Myocyte (in vitro differentiated cells): ENCODE measurements at regions not wholly inside any gene's neighbourhood (a gene's known extent, or its start where the extent isn't known, plus 50 kb on each side); places are given as distances from the start of the nearest gene placed in this dataset.
"Not testable (repeated sequence)": the region's sequence is repeated elsewhere in the genome, so short reads cannot be mapped to it uniquely, and the experiment has no call there.

Source experiments
- DNase-seq: peaks from one replicate; pipeline ENCODE4 v3.0.0-alpha.2; 2012; ENCODE audit warnings: low read depth

DNA sequence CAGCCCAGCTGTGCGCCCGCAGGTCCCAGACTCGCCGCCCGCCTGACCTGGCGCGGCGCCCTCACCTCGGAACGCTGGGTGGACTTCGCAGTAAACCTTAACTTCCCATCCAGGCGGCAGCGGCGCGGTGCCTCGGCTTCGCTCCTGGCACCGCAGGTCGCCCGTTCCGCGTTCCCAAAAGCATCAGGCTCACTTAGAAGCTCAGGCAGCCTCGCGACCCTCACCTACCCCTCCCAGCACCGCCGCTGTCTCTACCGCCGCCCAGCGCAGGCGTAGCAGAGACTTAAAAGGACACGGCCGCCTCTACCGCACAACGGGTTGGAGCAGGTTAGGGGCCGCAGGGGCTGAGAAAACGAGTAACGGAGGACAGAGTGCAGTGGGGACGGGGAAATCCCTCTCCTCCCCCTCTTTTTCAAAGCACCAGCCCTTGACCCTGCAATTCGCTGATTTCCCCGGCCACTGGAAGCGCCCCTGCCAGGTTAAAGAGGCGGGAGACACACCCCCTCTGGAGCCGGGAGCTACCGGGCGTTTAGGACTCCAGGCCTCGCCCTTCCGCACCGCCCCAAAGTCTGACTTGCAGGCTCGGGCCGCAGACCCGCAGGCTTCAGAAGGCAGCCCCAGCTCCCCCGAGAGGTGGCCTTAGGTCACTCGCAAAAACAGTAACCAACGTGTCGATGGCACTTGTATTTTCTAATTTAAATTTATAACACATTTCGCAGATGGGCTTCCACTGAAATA, 328.5 kb downstream of the FAM72C start:
- no peak for DNase-seq

DNA sequence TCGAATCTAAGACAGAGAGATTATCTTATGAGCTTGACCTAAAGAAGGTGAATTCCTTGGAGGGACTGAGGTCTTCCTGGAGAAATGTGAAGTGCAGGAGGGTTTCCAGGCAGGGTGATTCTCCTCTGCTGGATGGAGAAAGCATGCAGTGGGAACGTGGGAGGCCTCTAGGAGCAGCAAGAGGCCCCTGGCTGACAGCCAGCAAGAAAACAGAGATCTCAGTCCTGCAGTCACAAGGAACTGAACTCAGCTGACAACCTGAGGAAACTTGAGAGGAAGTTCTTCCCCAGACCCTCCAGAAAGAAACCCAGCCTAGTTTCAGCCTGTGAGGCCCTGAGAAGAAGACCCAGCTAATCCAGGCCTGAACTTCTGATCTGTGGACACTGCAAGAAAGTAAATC, 345.9 kb downstream of the FAM72C start:
- DNase-seq: no peak

DNA sequence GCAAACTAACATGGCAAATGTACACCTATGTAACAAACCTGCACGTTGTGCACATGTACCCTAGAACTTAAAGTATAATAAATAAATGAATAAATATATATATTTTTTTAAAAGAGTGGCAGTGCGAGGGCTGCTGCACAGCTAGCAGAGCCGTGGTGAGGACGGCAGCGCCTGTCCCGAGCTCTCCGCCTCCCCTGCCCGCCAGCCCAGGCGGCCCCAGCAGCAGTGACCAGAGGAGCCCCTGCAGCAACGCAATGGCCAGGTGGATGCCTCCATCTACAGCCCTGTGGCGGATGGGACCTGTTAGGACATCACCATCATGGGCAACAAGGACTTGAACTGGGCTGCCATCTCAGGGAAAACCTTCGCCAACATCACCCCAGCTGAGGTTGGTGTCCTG, 351.9 kb downstream of the FAM72C start:
- DNase-seq: no peak

DNA sequence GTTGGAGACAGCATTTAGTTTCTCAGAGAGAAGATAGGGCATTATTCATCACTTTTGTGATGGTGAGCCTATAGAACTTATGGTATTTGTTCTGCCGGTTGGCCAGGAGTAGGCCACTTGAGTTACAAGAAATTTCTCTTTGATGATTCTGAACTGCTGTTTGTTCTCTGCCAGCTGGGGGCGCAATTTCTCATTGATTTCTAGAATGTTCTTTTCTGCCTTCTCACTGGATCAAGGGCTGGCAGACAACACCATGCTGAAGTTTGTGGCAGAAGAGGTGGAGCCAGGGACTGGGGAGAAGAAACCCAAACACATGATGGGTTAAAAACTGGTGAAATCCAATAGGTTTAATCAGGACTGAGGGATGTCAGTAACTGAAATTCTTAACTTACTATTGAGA, 360.6 kb downstream of the FAM72C start:
- DNase-seq: no peak

DNA sequence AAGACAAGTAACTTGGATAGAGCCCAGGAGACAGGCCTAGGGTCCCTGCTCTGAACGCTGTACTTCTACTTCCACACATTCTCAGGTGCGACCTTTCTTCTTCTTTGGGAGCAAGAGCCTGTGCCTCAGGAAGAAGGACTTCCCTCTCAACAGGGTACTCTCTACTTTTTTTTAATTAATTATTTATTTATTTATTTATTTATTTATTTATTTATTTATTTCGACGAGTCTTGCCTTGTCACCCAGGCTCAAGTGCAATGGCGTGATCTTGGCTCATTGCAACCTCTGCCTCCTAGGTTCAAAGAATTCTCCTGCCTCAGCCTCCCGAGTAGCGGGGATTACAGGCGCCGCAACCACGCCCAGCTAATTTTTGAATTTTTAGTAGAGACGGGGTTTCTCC, 361.6 kb downstream of the FAM72C start:
- no peak for DNase-seq

DNA sequence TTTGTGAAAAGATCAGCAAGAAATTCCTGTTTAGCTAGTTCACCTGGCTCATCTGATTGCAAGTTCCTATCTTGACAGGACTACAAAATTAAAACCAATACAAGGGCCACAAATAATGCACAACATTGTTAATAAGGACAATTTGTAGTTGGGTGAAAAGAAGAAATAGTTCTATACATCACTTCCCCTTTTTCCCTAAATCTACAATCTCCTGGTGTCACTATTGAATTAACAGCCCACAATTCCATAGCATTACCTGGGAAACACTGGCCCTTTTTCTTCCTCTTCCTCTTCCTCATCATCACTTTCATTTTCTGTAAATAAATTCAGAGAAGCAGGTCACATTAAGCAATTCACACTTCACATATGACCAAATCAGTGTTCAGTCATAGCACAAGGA, 366.9 kb downstream of the FAM72C start:
- no peak for DNase-seq

DNA sequence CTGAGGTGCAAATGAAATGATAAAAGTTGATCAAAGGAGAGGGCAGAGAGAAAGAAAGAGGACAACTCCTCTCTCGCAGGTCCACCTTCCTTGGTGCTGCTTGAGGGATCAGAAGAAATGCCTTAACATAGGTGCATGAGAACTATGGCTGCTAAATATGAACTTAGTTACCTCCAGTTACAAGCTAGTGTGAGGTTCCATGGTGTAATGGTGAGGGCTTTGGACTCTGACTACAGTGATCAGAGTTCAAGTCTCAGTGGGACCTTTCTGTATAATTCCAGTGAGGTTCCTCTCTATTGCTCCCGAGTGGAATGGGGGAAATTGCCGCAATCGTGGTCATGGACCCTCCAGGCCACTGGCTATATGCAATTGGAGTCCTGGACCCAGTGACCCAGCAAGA, 387.3 kb downstream of the FAM72C start:
- no peak for DNase-seq

DNA sequence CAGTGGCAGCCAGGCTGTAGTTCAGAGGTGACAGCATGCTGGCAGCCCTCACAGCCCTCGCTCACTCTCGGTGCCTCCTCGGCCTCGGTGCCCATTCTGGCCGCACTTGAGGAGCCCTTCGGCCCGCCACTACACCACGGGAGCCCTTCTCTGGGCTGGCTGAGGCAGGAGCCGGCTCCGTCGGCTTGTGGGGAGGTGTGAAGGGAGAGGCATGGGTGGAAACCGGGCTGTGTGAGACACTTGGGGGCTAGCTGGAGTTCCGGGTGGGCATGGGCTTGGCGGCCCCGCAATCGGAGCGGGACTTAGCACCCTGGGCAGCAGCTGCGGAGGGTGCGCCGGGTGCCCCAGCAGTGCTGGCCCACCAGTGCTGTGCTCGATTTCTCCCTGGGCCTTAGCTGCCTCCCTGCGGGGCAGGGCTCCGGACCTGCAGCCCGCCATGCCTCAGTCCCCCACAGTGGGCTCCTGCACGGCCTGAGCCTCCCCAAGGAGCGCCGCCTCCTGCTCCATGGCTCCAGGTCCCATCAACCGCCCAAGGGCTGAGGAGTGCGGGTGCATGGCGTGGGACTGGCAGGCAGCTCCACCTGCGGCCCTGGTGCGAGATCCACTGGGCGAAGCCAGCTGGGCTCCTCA, 396.8 kb downstream of the FAM72C start:
- DNase-seq: no peak

DNA sequence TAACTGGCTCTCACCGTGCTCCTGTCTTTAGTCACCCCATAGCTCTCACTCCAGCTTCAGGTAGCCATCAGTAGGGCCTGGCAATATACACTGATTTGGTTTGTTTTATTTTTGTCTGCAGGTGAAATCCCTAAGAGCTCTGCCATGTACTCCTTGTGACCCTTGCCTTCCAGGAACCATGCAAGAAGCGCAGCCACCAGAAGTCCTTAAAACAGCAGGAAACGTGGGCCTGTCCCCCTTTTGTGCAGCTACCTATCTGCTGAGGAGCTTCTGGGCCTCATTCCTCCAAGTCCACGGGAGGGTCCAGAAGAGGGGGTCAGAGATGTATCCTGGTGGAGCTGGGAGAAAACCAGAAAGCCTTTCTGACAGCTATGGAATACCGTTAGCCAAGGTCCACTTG, 399.1 kb downstream of the FAM72C start:
- DNase-seq: not testable (repeated sequence)

DNA sequence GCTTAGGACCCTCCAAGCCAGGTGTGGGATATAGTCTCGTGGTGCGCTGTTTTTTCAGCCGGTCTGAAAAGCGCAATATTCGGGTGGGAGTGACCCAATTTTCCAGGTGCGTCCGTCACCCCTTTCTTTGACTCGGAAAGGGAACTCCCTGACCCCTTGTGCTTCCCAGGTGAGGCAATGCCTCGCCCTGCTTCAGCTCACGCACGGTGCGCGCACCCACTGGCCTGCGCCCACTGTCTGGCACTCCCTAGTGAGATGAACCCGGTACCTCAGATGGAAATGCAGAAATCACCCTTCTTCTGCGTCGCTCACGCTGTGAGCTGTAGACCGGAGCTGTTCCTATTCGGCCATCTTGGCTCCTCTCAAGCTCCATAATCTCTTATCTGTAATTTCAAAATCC, 408.0 kb downstream of the FAM72C start:
- DNase-seq: not testable (repeated sequence)

DNA sequence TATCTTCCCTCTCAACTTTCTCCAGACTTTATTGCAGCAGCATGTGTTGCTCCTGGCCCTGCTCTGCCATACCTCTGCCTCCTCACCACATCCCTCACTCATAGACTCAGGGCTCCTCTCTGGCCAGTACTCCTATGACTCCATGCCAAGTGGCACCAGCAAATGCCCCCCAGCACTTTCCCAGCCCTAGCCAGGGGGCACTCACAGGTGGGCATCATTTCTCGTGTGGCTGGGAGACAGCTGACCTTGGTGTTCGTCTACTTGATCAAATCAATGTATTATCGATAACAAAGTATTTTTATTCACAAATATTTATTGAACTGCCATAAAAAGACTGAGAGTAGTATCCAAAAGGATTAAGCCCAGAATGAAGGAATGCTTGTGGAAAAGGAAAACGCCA, 418.2 kb downstream of the FAM72C start:
- DNase-seq: no peak

DNA sequence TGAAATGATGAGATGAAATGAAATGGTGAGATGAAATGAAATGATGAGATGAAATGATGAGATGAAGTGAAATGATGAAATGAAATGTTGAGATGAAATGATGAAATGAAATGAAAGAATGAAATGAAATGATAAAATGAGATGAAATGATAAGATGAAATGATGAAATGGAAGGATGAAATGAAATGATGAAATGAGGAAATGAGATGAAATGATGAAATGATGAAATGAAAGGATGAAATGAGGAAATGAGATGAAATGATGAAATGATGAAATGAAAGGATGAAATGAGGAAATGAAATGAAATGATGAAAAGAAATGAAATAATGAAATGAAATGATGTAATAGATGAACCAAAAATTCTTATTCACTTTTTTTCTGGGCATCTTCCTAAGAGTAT, 467.1 kb downstream of the FAM72C start:
- not testable (repeated sequence) for DNase-seq

DNA sequence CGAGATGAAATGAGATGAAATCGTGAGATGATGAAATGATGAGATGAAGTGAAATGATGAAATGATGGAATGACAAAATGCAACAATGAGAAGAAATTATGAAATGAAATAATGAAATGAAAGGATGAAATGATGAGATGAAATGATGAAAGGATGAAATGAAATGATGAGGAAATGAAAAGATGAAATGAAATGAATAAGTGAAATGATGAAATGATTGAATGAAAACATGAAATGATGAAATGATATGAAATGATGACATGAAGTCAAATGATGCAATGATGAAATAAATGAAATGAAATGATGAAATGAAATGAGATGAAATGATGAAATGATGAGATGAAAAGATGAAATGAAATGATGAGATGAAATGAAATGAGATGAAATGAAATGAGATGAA, 467.7 kb downstream of the FAM72C start:
- DNase-seq: not testable (repeated sequence)

DNA sequence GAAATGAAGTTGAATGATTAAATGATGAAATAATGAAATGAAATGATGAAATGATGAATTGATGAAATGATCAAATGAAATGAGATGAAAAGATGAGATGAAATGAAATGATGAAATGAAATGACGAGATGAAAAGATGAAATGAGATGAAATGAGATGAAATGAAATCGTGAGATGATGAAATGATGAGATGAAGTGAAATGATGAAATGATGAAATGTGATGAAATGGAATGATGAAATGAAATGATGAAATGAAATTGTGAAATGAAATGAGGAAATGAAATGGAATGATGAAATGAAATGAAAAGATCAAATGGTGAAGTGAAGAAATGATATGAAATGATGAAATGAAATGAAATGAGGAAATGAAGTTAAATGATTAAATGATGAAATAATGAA, 468.7 kb downstream of the FAM72C start:
- DNase-seq: not testable (repeated sequence)

DNA sequence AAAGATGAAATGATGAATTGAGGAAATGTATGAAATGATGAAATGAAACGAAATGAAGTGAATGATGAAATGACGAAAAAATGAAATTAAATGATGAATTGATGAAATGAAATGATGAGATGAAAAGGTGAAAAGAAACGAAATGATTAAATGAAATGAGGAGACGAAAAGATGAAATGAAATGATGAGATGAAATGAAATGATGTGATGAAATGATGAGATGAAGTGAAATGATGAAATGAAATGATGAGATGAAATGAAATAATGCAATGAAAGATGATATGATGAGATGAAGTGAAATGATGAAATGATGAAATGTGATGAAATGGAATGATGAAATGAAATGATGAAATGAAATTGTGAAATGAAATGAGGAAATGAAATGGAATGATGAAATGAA, 469.7 kb downstream of the FAM72C start:
- not testable (repeated sequence) for DNase-seq

DNA sequence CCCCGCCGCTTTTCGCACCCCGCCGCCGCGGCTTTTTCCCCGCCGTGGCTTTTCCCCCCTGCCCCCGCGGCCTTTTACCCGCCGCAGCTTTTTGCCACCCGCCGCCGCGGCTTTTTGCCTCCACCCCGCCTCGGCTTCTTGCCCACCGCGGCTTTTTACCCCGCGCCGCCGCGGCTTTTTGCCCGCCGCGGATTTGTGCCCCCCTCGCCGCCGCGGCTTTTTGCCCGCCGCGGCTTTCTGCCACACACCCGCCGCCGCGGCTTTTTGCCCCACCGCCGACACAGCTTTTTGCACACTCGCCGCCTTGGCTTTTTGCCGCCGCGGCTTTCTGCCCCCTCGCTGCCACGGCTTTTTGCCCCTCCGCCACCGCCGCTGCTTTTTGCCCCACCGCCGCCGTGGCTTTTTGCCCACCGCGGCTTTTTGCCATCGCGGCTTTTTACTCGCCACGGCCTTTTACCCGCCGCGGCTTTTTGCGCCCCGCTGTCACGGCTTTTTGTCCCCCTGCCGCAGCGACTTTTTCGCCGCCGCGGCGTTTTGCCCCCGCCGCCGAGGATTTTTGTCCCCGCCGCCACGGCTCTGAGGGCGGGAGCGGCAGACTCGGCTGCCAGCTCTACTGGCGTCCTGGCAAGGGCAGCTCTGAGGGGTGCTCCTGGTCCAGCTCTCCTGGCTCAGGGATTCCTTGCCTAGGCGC, 473.6 kb downstream of the FAM72C start:
- DNase-seq: not testable (repeated sequence)

DNA sequence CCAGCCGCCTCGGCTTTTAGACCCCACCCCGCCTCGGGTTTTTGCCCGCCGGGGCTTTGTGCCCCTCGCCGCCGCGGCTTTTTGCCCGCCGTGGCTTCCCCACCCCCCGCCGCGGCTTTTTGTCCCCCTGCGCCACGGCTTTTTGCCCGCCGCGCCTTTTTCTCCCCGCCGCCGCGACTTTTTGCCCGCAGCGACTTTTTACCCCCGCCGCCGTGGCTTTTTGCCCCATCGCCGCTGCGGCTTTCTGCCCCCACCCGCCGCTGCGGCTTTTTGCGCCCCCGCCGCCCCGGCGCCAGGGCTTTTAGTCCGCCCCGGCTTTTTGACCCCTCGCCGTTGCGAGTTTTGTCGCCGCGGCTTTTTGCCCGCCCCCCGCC, 474.4 kb downstream of the FAM72C start:
- no peak for DNase-seq

DNA sequence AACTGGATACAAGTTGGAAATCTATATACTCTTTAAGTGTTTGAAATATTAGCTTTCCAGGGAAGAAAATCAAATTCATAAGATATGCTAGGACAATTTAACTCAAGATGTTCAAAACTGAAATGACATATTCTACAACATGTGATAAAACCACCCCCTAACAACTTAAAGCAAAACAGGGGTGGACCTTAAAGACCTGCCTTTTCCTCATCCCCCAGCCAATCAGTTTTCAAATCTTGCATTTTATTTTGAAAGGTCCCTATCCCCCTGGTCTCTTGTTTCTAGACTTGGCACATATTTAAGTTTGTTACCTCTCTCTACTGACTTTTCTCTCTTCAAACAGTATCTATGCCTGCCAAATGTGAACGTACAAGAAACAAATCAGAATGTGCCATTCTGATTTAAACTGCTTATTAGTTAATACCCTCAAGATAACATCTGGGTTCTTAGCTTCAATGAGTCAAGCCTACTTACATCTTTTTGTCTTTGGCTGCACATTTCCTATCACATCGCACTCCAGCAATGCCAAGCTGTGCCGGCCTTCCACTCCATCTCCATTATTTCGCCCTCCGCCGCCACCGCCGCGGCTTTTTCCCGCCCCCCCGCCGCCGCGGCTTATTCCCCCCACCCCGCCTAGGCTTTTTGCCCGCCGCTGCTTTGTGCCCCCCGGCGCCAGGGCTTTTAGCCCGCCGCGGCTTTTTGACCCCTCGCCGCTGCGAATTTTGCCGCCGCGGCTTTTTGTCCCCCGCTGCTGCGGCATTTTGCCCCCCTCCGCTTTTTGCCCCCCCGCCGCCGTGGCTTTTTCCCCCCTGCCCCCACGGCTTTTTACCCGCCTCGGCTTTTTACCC, 475.0 kb downstream of the FAM72C start:
- not testable (repeated sequence) for DNase-seq
